Keratinocyte (primary cell): ENCODE measurements at regions not wholly inside any gene's neighbourhood (a gene's known extent, or its start where the extent isn't known, plus 50 kb on each side); places are given as distances from the start of the nearest gene placed in this dataset.

Source experiments
- CTCF ChIP-seq, 3 experiments: IDR thresholded peaks in 1 of 3; conservative IDR thresholded peaks in 1 of 3; optimal IDR thresholded peaks in 1 of 3; 2 replicates in 2 of 3; 3 replicates in 1 of 3; pipeline versions ENCODE3 to v1.5.1; 2011; ENCODE audit warnings: low read length in 3 of 3, mild to moderate bottlenecking in 3 of 3, moderate library complexity in 2 of 3, control low read depth in 1 of 3, inconsistent platforms in 1 of 3; ENCODE audit not compliant: insufficient read depth in 2 of 3; ENCODE audit errors: extremely low read depth in 1 of 3
- EZH2 ChIP-seq: IDR thresholded peaks from one replicate; pipeline ENCODE4 v1.6.1; 2012; ENCODE audit warnings: inconsistent platforms, mild to moderate bottlenecking, low read length, moderate library complexity

GRCh38 chr5:112668911-112669310, 68.8 kb upstream of the APC start:
- TF ChIP-seq CTCF (optimal IDR thresholded peaks at IDR 0.05 in 1 of 3, IDR thresholded peaks at IDR 0.05 in 1 of 3, conservative IDR thresholded peaks at IDR 0.05 in 1 of 3; ENCODE audit: extremely low read depth in 1 of 3, insufficient read depth in 2 of 3, low read length in 3 of 3) (no peak), EZH2 (no peak)
